Activated effector memory CD4-positive, alpha-beta T cell treated with Interleukin-2 at 50 U/mL for 16 hours (primary cell): ENCODE measurements at regions not wholly inside any gene's neighbourhood (a gene's known extent, or its start where the extent isn't known, plus 50 kb on each side); places are given as distances from the start of the nearest gene placed in this dataset.

Source experiments
- DNase-seq: peaks from one replicate; pipeline ENCODE4 v3.0.0-alpha.2; 2020

GRCh38 chr12:125440399-125440798 lies 375.2 kb downstream of the AACS start:
- DNase-seq = no peak

GRCh38 chr12:125443341-125443740 lies 378.1 kb downstream of the AACS start:
- no peak for DNase-seq

DNA sequence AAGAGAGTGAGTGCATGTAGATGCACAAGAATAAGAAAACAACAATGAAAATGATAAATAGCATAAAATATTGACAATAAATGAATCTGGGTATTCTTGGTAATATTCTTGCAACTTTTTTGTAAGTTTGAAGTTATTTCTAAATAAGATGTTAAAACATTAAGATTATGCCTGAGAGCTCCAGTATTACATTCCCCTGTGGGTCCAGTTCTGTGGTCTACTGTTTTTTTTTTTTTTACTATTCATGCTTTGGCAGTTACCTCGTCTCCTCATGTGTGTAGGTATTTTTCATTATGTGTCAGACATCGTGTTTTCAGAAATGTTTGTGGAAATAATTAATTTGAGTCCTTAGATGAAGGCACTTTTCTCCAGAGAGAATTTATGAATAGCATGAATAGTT lies 386.2 kb downstream of the AACS start:
- DNase-seq = no peak

DNA sequence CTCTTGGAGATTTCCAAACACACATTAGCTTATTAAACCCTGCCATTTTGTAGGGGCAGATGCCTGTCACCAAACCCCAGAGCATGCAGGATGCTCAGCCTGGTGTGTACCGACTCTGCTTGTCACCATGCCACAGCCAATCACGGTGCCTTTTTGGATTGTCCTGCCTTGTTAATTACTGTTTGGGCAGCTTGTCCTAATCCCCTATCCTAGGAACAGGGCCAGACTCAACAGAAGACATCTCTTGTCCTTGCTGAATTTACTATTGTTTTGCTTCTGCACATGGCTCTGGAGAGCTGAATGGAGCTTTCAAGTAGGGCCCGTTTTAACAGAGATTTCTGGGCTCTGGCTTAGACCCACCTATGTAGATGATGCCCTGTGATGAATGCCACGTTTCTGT lies 388.5 kb downstream of the AACS start:
- no peak for DNase-seq

DNA sequence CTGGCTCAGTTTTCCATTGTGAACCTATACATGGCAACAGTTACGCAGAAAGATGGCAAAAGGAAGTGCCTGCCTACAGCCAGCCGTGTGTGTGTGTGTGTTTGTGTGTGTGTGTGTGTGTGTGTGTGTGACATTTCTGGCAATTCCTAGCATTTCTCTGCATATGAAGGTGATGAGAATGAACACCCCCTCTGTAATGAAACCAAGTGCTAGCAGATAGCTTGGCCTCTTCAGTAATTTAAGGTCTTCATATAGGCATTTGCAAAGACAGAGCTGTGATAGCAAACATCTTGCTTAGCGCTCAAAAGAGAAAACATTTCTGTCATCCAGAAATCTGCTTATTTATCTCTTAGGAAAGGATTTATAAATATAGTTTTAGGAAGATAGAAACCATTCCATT lies 389.1 kb downstream of the AACS start:
- DNase-seq = no peak

GRCh38 chr12:125454786-125455480 lies 389.7 kb downstream of the AACS start:
- DNase-seq = no peak

DNA sequence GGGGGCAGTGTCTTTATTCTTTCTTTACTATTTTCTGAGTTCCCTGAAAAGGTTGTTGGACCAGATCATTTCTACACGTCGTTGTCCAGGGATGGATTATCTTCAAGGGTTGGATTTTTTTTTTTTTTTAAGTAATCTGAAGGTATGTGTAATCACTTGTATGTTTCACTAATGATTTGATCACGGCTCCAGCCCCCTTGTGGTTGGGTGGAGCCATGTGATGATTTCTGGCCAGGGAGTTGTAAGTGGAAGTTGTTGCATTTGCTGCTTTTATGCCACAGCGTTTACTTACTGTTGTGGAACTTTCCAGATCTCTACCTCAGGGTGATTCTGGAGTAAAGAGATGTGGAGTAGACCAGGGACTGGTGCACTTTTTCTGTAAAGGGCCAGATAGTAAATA lies 390.3 kb downstream of the AACS start:
- no peak for DNase-seq

DNA sequence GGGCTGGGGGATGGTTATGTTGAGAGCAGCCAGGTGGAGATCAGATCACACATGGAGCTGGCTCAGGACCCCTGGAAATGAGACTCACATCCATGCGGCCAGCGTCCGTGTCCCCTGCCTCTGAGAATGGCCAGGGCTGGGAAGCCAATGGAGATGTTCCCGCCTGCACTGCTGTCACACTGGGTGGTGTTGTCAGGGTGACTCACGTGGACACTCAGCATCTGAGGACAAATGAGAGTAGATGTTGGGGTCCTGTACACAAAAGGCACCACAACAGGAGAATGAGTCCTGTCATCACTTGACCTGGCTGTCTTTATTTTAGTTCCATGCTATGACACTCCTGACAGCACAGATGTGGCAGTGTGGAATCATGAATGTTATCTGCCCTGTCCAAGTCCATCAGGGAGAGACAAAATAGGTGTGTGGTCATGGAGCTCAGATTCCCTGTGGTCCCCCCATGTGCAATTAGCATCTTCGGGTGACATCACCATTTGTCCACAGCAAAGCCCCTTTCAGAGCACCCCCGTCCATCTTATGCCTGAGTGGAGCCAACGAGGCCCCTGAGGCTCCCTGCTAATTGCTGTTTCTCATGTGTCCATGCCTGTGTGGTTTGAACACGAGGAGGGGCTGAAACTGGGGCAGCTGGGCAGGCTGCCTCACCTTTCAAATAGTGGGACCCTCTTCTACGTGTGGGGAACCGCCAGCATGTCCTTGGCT lies 393.5 kb downstream of the AACS start:
- DNase-seq = no peak

- DNase-seq = no peak
Measured at GRCh38 chr12:125461831-125462230, 396.6 kb downstream of the AACS start.

GRCh38 chr12:125463386-125463785 lies 398.2 kb downstream of the AACS start:
- no peak for DNase-seq

DNA sequence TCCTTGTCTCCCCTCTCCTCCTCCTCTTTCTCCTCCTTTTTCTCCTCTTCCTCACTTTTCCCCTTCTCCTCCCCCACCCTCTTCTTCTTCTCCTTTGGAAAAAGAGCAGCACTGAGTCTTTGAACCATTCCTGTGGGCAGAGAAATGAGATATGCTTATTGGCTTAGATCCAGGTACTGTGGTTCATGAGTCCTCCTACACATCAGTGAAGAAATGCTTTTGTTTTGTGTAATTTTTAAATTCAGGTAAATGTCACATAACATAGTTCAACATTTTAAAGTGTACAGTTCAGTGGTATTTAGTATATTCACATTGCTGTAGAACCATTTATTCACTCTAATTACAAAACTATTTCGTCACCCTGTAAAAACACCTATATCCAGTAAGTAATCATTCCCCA lies 402.1 kb downstream of the AACS start:
- no peak for DNase-seq

DNA sequence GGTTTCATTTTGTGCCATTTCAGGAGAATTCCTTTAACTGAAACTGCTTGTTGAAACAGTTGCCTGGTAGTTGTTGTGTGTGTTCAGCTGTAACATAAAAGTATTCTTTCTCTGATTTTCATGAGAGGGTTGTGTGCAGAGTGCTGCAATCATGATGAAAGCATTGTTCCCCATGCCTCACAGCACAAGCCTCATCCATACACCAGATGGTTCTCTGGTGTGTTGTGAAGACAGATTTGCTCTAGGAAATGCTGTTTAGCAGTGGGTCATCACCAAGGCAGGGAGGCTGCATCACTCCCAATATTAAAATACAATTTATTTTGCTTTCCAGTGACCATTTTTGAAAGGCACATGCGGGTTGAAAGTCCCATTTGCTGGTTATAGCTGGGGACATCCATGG lies 404.4 kb downstream of the AACS start:
- no peak for DNase-seq

DNA sequence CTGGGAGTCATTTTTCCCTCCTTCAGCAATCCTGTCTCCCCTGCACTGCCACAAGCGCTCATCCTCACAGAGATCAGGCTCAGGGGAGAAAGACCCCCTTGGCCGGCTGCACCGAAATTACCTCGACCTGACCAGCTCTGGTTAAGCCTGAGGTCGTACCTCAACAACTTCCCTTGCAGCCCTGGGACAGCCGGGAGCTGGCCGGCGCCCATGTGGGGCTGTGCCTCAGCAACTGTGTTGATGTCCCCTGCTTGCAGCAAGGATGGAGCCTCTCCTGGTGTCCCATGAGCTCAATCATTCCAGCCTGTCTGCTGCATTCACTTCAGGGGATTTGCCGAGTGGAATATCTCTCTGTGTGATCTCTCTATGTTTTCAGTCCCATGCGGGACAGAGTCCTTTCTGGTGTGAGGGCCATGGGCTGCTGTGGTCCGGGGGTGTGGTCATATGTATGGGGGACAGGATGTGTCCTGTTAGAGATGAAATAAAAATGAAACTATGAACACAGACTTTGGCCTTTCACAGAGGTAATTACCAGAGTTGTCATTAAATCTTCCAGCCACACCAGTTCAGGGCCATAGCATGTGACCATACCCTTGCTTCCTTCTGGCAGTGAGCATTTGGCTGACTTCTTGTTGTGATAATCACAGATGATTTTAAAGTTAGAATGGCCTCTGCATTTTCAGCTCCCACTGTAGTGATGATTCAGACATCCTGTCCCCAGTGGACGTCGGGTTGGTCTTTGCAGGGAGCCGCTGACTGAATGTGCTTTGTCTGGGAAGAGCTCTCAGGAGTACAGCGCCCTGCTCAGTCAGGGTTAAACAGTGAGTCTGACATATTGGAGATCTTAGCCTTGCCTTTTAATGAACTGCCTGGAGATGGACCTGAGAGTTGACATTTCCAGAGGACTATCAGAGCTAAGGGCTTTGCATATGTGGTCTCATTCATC lies 405.9 kb downstream of the AACS start:
- DNase-seq = no peak

GRCh38 chr12:125473501-125473900 lies 408.3 kb downstream of the AACS start:
- DNase-seq = no peak

DNA sequence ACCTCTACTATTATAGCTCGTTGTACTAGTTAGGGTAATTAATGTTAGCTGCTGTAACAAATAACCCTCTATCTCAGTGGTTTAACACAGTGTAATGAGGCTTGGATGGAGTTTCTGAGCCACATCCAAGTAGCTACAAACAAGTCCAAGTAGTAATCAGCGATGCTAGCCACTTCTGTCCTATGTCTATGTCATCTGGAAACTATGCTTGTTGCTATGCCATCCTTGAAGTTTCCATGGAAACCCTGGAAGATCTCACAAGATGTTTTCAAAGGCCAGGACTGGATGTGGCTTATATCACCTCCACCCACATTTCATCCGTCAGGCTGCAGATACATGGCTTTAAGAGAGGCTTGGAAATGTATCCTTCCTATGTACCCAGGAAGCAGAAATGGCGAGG lies 422.1 kb downstream of the AACS start:
- DNase-seq = no peak

GRCh38 chr12:125491553-125491952 lies 426.3 kb downstream of the AACS start:
- DNase-seq = no peak

GRCh38 chr12:125492354-125493270 lies 427.4 kb downstream of the AACS start:
- DNase-seq = no peak

DNA sequence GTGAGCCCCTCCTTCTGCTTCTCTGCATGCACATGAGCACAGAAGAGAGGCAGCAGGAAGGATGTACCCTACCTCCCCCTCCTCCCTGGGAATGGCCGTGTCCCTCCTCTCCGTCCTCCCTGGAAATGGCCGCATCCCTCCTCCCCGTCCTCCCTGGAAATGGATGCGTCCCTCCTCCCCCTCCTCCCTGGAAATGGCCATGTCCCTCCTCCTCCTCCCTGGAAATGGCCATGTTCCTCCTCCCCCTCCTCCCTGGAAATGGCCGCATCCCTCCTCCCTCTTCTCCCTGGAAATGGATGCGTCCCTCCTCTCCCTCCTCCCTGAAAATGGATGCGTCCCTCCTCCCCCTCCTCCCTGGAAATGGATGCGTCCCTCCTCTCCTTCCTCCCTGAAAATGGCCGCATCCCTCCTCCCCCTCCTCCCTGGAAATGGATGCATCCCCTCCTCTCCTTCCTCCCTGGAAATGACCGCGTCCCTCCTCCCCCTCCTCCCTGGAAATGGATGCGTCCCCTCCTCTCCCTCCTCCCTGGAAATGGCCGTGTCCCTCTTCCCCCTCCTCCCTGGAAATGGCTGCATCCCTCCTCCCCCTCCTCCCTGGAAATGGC lies 428.6 kb downstream of the AACS start:
- no peak for DNase-seq

DNA sequence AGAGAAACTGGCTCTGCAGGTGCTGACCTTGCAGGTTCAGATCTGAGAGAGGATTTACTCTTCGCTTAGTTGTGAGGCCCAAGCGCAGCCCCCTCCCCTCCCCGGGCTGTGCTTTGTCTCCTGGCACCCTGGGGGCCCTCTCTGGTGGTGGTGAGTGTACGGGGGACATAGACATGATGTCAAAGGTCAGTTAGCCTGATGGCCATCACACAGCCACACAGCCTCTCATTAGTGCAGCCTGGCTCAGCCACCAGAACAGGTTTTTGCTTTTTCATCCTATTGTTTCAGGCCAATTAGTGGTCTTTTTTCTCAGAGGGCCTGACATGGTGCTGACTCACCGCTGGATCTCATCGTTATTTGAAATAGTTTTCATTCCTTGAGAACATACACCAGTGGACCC lies 437.9 kb downstream of the AACS start:
- no peak for DNase-seq

DNA sequence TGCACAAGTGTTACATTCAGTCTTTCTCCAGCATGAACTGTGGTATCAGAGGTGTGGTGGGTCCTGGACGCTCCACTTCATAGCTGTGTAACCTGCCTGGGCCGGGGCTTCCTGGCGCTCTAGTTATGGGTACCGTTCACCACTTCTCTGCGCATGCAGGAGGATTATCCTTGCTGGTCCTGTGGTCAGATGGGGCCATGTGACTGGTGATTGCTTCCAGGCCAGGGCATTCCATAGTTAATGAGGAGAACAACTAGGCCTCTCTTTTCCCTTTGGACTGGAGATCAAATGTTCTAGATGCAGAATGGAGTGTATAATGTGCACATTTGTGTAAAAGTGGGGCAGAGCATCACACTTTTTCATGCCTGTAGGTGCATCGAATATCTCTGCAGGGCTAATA lies 444.0 kb downstream of the AACS start:
- DNase-seq = no peak

DNA sequence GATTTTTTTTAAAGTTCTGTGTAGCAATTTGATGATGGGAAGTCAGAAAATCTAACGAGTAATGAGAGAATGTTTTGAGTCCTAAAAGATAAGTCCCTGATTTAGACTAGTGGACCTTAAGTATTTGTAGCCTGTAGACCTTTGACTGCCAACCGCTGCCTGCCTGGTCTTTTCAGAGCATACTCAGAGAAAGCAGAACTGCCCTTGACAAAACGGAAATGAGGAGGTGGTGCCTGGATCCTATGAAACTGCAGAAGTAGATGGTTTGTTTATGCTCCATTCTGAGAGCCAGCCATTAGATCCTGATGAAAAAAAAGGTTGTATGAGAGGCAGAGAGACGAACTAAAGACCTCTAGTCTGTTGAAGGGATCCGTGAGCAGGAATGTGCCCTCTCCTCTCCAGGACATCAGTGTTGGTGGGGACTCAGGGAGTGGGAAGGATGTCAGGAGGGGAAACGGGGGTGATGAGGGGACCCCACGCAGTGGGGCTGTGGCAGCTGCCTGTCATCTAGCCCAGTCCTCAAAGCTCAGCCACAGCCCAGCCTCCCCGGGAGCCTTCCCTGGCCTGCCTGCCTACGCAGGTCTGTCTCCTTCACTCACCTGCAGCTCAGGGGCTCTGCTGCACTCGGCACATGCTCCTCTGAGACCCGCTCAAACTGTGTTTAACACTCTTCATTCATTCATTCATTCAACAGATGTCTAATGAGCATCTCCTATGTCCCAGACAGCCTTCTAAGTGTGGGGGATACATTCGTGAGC lies 447.5 kb downstream of the AACS start:
- DNase-seq = no peak
